H9 (cell line): ENCODE measurements at regions not wholly inside any gene's neighbourhood (a gene's known extent, or its start where the extent isn't known, plus 50 kb on each side); places are given as distances from the start of the nearest gene placed in this dataset.

Experiments
- DNase-seq: peaks from one replicate; pipeline ENCODE4 v3.0.0-alpha.2; 2017
- H2AFZ ChIP-seq: one replicate; pipeline ENCODE4 v1.6.1; 2013; ENCODE audit warnings: mild to moderate bottlenecking, low read length, control low read depth, moderate library complexity
- H2AK5ac ChIP-seq: 2 replicates; pipeline ENCODE4 v1.6.1; 2013; ENCODE audit warnings: low read length, control low read depth, mixed read lengths; ENCODE audit not compliant: insufficient read length
- H2BK120ac ChIP-seq: one replicate; pipeline ENCODE4 v1.6.1; 2013; ENCODE audit warnings: low read depth, mild to moderate bottlenecking, low read length, control low read depth, inconsistent platforms; ENCODE audit not compliant: poor library complexity, severe bottlenecking
- H2BK12ac ChIP-seq: 2 replicates; pipeline ENCODE4 v1.6.1; 2013; ENCODE audit warnings: low read length, control low read depth, mixed read lengths, low read depth; ENCODE audit not compliant: insufficient read length
- H2BK15ac ChIP-seq: 2 replicates; pipeline ENCODE4 v1.6.1; 2013; ENCODE audit warnings: low read depth, low read length, control low read depth
- H2BK20ac ChIP-seq: one replicate; pipeline ENCODE4 v1.6.1; 2013; ENCODE audit warnings: low read depth, mild to moderate bottlenecking, low read length, control low read depth, inconsistent platforms; ENCODE audit not compliant: poor library complexity, severe bottlenecking
- H2BK5ac ChIP-seq: 2 replicates; pipeline ENCODE4 v1.6.1; 2013; ENCODE audit warnings: low read length, control low read depth, mixed read lengths; ENCODE audit not compliant: insufficient read length
- H3K14ac ChIP-seq: 2 replicates; pipeline ENCODE4 v1.6.1; 2013; ENCODE audit warnings: low read length, control low read depth; ENCODE audit not compliant: insufficient read depth
- H3K18ac ChIP-seq: 2 replicates; pipeline ENCODE4 v1.6.1; 2013; ENCODE audit warnings: low read depth, mild to moderate bottlenecking, mixed read lengths, low read length, control low read depth; ENCODE audit not compliant: insufficient read length
- H3K23ac ChIP-seq: 2 replicates; pipeline ENCODE4 v1.6.1; 2013; ENCODE audit warnings: low read length, control low read depth, mixed read lengths, low read depth; ENCODE audit not compliant: insufficient read length
- H3K23me2 ChIP-seq: 2 replicates; pipeline ENCODE4 v1.6.1; 2013; ENCODE audit warnings: low read depth, mild to moderate bottlenecking, mixed read lengths, low read length, control low read depth; ENCODE audit not compliant: insufficient read length, poor library complexity, severe bottlenecking
- H3K27ac ChIP-seq: 2 replicates; pipeline ENCODE4 v1.5.1; 2013; ENCODE audit warnings: low read length, control low read depth, mixed read lengths, low read depth; ENCODE audit not compliant: insufficient read length
- H3K27me3 ChIP-seq: 2 replicates; pipeline ENCODE4 v1.6.1; 2013; ENCODE audit warnings: low read length, control low read depth, inconsistent platforms; ENCODE audit not compliant: insufficient read depth
- H3K4ac ChIP-seq: 2 replicates; pipeline ENCODE4 v1.6.1; 2013; ENCODE audit warnings: low read depth, mild to moderate bottlenecking, control low read depth, inconsistent platforms, low read length, moderate library complexity
- H3K4me1 ChIP-seq: 2 replicates; pipeline ENCODE4 v1.6.1; 2013; ENCODE audit warnings: low read length, control low read depth, inconsistent platforms; ENCODE audit not compliant: insufficient read depth
- H3K4me2 ChIP-seq: 2 replicates; pipeline ENCODE4 v1.6.1; 2013; ENCODE audit warnings: low read length, control low read depth, mixed read lengths; ENCODE audit not compliant: insufficient read length, insufficient read depth
- H3K56ac ChIP-seq: 2 replicates; pipeline ENCODE4 v1.6.1; 2013; ENCODE audit warnings: low read depth, mild to moderate bottlenecking, mixed read lengths, low read length, control low read depth; ENCODE audit not compliant: insufficient read length
- H3K79me1 ChIP-seq: 2 replicates; pipeline ENCODE4 v1.6.1; 2013; ENCODE audit warnings: low read depth, mild to moderate bottlenecking, moderate library complexity, low read length, control low read depth, inconsistent platforms; ENCODE audit not compliant: insufficient read depth, poor library complexity, severe bottlenecking
- H3K79me2 ChIP-seq: 2 replicates; pipeline ENCODE4 v1.6.1; 2013; ENCODE audit warnings: low read length, control low read depth, inconsistent platforms; ENCODE audit not compliant: insufficient read depth
- H3K9ac ChIP-seq: 2 replicates; pipeline ENCODE4 v1.6.1; 2013; ENCODE audit warnings: low read length, control low read depth, mixed read lengths; ENCODE audit not compliant: insufficient read length; ENCODE audit errors: extremely low read depth
- H3K9me3 ChIP-seq: one replicate; pipeline ENCODE4 v1.6.1; 2013; ENCODE audit warnings: low read depth, low read length, inconsistent platforms; ENCODE audit not compliant: control insufficient read depth
- H3T11ph ChIP-seq: one replicate; pipeline ENCODE4 v1.6.1; 2013; ENCODE audit warnings: mild to moderate bottlenecking, low read length, control low read depth, inconsistent platforms
- H4K20me1 ChIP-seq: one replicate; pipeline ENCODE4 v1.6.1; 2013; ENCODE audit not compliant: control insufficient read depth, insufficient read length, insufficient read depth
- H4K5ac ChIP-seq: 2 replicates; pipeline ENCODE4 v1.6.1; 2013; ENCODE audit warnings: low read depth, mild to moderate bottlenecking, mixed read lengths, low read length, control low read depth; ENCODE audit not compliant: insufficient read length
- H4K8ac ChIP-seq: replicated peaks from 2 replicates; pipeline ENCODE4 v1.6.1; 2013; ENCODE audit warnings: low read length, control low read depth, mixed read lengths, low read depth; ENCODE audit not compliant: insufficient read length
- H4K91ac ChIP-seq: 2 replicates; pipeline ENCODE4 v1.6.1; 2013; ENCODE audit warnings: low read depth, mild to moderate bottlenecking, moderate library complexity, mixed read lengths, low read length, control low read depth; ENCODE audit not compliant: insufficient read length
- H3K27ac Mint-ChIP-seq, 3 experiments: 2 replicates in 2 of 3; 3 replicates in 1 of 3; pipeline ENCODE4 v1.8.0; 2020 to 2021; ENCODE audit warnings: mixed read lengths in 3 of 3, mild to moderate bottlenecking in 1 of 3, moderate library complexity in 1 of 3
- H3K27me3 Mint-ChIP-seq: 2 replicates; pipeline ENCODE4 v1.8.0; 2021; ENCODE audit warnings: low read depth, mild to moderate bottlenecking, moderate library complexity, mixed read lengths
- H3K36me3 Mint-ChIP-seq, 3 experiments: 2 replicates in 2 of 3; 3 replicates in 1 of 3; pipeline ENCODE4 v1.8.0; 2020 to 2021; ENCODE audit warnings: low read depth in 3 of 3, mixed read lengths in 3 of 3; ENCODE audit not compliant: insufficient read depth in 1 of 3
- H3K4me1 Mint-ChIP-seq, 2 experiments: 2 replicates each; pipeline ENCODE4 v1.8.0; 2020; ENCODE audit warnings: mixed read lengths in 2 of 2
- H3K4me3 Mint-ChIP-seq, 2 experiments: 2 replicates in 1 of 2; 3 replicates in 1 of 2; pipeline ENCODE4 v1.8.0; 2020 to 2021; ENCODE audit warnings: mild to moderate bottlenecking in 2 of 2, mixed read lengths in 2 of 2, moderate library complexity in 1 of 2
- H3K9me3 Mint-ChIP-seq, 2 experiments: 2 replicates in 1 of 2; 3 replicates in 1 of 2; pipeline ENCODE4 v1.8.0; 2020; ENCODE audit warnings: mild to moderate bottlenecking in 2 of 2, mixed read lengths in 2 of 2, moderate library complexity in 1 of 2
- CTCF ChIP-seq: fragments of 200-600 bp; sonication (generic); conservative IDR thresholded peaks from 3 replicates; pipeline ENCODE4 v1.8.0; 2021; ENCODE audit warnings: antibody characterized with exemption, mild to moderate bottlenecking
- WGBS: extraction: QIAGEN DNeasy Blood & Tissue Kit; methylation state at CpG from one replicate; pipeline ENCODE4 v1.1.7; 2013; ENCODE audit warnings: missing lambda C conversion rate, low lambda C conversion rate, mixed read lengths; ENCODE audit not compliant: insufficient read length; ENCODE audit errors: extremely low coverage; 5-methylcytosine and 5-hydroxymethylcytosine counted together

- Histone ChIP-seq H3K4me2 (no peak overlapping the region), H4K20me1 (no peaks in the 10 kb centered on the region), H3K27ac (no peak overlapping the region), H2BK120ac (no peak overlapping the region), H2BK12ac (no peak overlapping the region), H3K4me1 (no peaks in the 10 kb centered on the region), H3K56ac (no peak overlapping the region), H2BK20ac (no peak overlapping the region), H3K23ac (no peak overlapping the region), H2AK5ac (no peak overlapping the region), H3K4ac (no peak overlapping the region), H3K79me1 (no peaks in the 10 kb centered on the region), H3K18ac (no peak overlapping the region), H3K9me3 (peaks cover 6% of the 10 kb centered on the region), H3T11ph (no peak overlapping the region), H4K91ac (no peak overlapping the region), H3K23me2 (no peaks in the 10 kb centered on the region), H4K5ac (no peak overlapping the region), H3K9ac (no peak overlapping the region), H2AFZ (no peak overlapping the region), H3K79me2 (no peaks in the 10 kb centered on the region), H3K14ac (no peak overlapping the region), H2BK15ac (no peak overlapping the region), H3K27me3 (no peaks in the 10 kb centered on the region), H2BK5ac (no peak overlapping the region), H4K8ac (no peak overlapping the region)
- Mint-ChIP-seq H3K4me1 (peaks cover 6 to 9% of the 10 kb centered on the region in 2 experiments), H3K4me3 (no peak overlapping the region), H3K27me3 (no peaks in the 10 kb centered on the region), H3K27ac (no peak overlapping the region), H3K9me3 (peaks cover 14 to 16% of the 10 kb centered on the region in 2 experiments; a peak in 4 of 5 replicates), H3K36me3 (peaks cover 0 to 15% (median 6%) of the 10 kb centered on the region in 3 experiments; a peak in 5 of 7 replicates)
- WGBS = no CpG with 5 or more reads among the region's 18 CpGs
- DNase-seq = no peak
- no peak for TF ChIP-seq CTCF
Observed at GRCh38 chr12:78793982-78794381, 70.6 kb upstream of the SYT1 start.
